Stimulated activated CD4-positive, alpha-beta T cell treated with anti-CD3 and anti-CD28 coated beads, Interleukin-1b, Interleukin-23, amount 100 ng/mL, for 1 hour (primary cell): ENCODE measurements at regions not wholly inside any gene's neighbourhood (a gene's known extent, or its start where the extent isn't known, plus 50 kb on each side); places are given as distances from the start of the nearest gene placed in this dataset.
"Not testable (repeated sequence)": the region's sequence is repeated elsewhere in the genome, so short reads cannot be mapped to it uniquely, and the experiment has no call there.

Source experiments
- DNase-seq, 2 donors: peaks; one replicate each; pipeline ENCODE4 v3.0.0-alpha.2; 2020; ENCODE audit warnings: low read depth in 2 of 2

- no peak for DNase-seq
Measured at GRCh38 chr10:118914629-118915028, 114.9 kb upstream of the NANOS1 start.

- no peak for DNase-seq
Measured at GRCh38 chr10:118915161-118915560, 114.4 kb upstream of the NANOS1 start.

GRCh38 chr10:118916777-118917176 lies 112.7 kb upstream of the NANOS1 start:
- DNase-seq = no peak

- no peak for DNase-seq
Measured at GRCh38 chr10:118917701-118918100, 111.8 kb upstream of the NANOS1 start.

GRCh38 chr10:118918116-118918515 lies 111.4 kb upstream of the NANOS1 start:
- no peak for DNase-seq

GRCh38 chr10:118918587-118918986 lies 110.9 kb upstream of the NANOS1 start:
- no peak for DNase-seq

GRCh38 chr10:118920206-118920605 lies 109.3 kb upstream of the NANOS1 start:
- no peak for DNase-seq

- DNase-seq = no peak
Measured at GRCh38 chr10:118922226-118922625, 107.3 kb upstream of the NANOS1 start.

- DNase-seq = no peak
Measured at GRCh38 chr10:118922972-118923371, 106.5 kb upstream of the NANOS1 start.

- no peak for DNase-seq
Measured at GRCh38 chr10:118924493-118924892, 105.0 kb upstream of the NANOS1 start.

GRCh38 chr10:118925404-118926071 lies 104.0 kb upstream of the NANOS1 start:
- DNase-seq = no peak

- no peak for DNase-seq
Measured at GRCh38 chr10:118926072-118926417, 103.5 kb upstream of the NANOS1 start.

GRCh38 chr10:118926441-118926840 lies 103.1 kb upstream of the NANOS1 start:
- DNase-seq = no peak

GRCh38 chr10:118926903-118927302 lies 102.6 kb upstream of the NANOS1 start:
- no peak for DNase-seq

GRCh38 chr10:118927321-118927720 lies 102.2 kb upstream of the NANOS1 start:
- DNase-seq = no peak

- no peak for DNase-seq
Measured at GRCh38 chr10:118930614-118931013, 98.9 kb upstream of the NANOS1 start.

- DNase-seq = no peak
Measured at GRCh38 chr10:118931436-118931835, 98.1 kb upstream of the NANOS1 start.

GRCh38 chr10:118932154-118932553 lies 97.4 kb upstream of the NANOS1 start:
- DNase-seq = not testable (repeated sequence)

- DNase-seq = no peak
Measured at GRCh38 chr10:118937226-118937625, 92.3 kb upstream of the NANOS1 start.

- DNase-seq = no peak
Measured at GRCh38 chr10:118939211-118940007, 90.1 kb upstream of the NANOS1 start.

GRCh38 chr10:118940386-118940785 lies 89.1 kb upstream of the NANOS1 start:
- no peak for DNase-seq

- DNase-seq = no peak
Measured at GRCh38 chr10:118943253-118943652, 86.3 kb upstream of the NANOS1 start.

GRCh38 chr10:118944959-118945633 lies 84.4 kb upstream of the NANOS1 start:
- DNase-seq = no peak
